ENCODE measurements at regions not wholly inside any gene's neighbourhood (a gene's known extent, or its start where the extent isn't known, plus 50 kb on each side); places are given as distances from the start of the nearest gene placed in this dataset.

- DNase-seq (ENCODE audit: low spot score): no peak
Measured at GRCh38 chr3:132898141-132898540, 140.1 kb upstream of the TMEM108 start.

- no peak for DNase-seq (ENCODE audit: low spot score)
Measured at GRCh38 chr3:132892956-132893355, 145.2 kb upstream of the TMEM108 start.

DNA sequence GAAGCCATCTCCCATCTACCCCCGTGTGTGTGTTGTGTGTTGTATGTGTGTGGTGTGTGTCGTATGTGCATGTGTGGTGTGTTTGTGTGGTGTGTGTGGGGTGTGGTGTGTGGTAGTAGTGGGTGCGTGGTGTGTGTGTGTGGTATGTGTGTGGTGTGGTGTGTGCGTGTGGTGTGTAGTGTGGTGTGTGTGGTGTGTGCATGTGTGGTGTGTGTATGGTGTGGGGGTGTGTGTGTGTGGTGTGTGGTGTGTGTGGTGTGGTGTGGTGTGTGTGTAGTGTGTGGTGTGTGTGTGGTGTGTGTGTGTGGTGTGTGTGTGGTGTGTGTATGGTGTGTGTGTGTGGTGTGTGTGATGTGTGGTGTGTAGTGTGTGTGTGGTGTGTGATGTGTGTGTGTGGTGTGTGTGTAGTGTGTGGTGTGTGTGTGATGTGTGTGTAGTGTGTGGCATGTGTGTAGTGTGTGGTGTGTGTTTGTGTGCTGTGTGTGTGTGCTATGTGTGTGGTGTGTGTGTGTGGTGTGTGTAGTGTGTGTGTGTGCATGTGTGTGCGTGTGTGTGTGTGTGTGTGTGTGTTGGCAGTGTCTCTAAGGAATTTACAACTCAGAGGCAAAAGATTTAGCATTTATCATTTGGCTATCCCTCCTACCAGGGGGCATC lies 156.3 kb upstream of the TMEM108 start:
- no peak for DNase-seq (ENCODE audit: low spot score)

- no peak for DNase-seq (ENCODE audit: low spot score)
Measured at GRCh38 chr3:132880986-132881385, 157.2 kb upstream of the TMEM108 start.

- no peak for DNase-seq (ENCODE audit: low spot score)
Measured at GRCh38 chr3:132879656-132880055, 157.4 kb upstream of the NPHP3 start.

- no peak for DNase-seq (ENCODE audit: low spot score)
Measured at GRCh38 chr3:132874701-132875100, 152.5 kb upstream of the NPHP3 start.

DNA sequence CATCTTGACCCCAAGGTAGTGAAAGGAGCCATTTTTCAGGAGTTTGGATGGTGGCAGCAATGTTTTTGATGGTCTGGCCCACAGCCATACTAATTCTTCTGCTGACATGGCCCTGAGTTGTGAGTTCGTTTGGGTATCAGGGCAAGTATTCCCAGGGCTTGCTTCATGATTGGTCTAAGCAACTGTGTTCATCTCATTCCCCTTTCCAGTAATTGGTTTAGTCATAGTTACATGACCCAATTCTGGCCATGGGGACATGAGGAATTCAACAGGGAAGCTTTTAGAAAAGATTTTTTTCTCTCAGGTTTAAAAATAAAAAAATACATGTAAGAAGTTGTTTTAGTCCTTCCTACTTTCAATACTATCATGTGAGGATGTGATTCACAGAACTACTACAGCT lies 150.5 kb upstream of the NPHP3 start:
- no peak for DNase-seq (ENCODE audit: low spot score)

- no peak for DNase-seq (ENCODE audit: low spot score)
Measured at GRCh38 chr3:132871956-132872355, 149.7 kb upstream of the NPHP3 start.

DNA sequence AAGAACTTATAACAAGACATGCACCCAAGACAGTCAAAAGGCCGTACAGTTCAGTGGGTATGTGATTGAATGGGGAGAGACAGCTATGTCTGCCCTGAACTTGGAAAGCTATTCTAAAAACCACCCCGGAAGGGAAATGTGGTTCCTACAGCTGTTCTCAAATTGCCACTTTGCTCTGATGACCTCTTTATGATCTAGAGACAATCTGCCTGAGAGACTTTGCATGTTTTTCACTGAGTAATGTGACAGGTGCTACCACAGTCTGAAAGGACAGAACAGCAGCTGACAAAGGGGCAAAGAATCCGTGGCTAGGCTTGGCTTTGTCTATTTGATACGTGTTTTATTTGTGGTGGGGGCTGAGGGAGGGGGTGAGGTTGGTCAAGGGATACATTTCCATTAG lies 148.3 kb upstream of the NPHP3 start:
- no peak for DNase-seq (ENCODE audit: low spot score)

DNA sequence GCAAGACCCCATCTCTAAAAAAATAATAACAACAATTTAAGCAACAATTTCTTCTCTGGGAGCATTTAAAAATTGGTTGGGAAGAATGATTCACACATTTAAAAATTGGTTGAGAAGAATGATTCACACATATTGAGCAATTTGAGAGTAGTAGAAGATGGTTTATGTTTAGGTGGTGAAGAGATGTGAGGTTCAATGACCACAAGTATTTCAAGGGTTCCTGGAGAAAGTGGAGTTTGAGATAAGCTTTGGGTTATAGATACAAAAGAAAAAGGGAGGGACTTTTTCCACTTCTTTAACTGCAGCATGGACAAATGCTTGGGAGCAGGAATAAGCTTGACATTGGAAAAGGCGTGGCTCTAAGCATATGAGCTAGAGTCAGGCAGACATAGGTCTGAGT lies 145.7 kb upstream of the NPHP3 start:
- DNase-seq (ENCODE audit: low spot score): no peak

GRCh38 chr3:132867526-132867925 lies 145.3 kb upstream of the NPHP3 start:
- no peak for DNase-seq (ENCODE audit: low spot score)

GRCh38 chr3:132857317-132857716 lies 135.1 kb upstream of the NPHP3 start:
- DNase-seq (ENCODE audit: low spot score): no peak

- DNase-seq (ENCODE audit: low spot score): no peak
Measured at GRCh38 chr3:132854856-132855535, 132.8 kb upstream of the NPHP3 start.

DNA sequence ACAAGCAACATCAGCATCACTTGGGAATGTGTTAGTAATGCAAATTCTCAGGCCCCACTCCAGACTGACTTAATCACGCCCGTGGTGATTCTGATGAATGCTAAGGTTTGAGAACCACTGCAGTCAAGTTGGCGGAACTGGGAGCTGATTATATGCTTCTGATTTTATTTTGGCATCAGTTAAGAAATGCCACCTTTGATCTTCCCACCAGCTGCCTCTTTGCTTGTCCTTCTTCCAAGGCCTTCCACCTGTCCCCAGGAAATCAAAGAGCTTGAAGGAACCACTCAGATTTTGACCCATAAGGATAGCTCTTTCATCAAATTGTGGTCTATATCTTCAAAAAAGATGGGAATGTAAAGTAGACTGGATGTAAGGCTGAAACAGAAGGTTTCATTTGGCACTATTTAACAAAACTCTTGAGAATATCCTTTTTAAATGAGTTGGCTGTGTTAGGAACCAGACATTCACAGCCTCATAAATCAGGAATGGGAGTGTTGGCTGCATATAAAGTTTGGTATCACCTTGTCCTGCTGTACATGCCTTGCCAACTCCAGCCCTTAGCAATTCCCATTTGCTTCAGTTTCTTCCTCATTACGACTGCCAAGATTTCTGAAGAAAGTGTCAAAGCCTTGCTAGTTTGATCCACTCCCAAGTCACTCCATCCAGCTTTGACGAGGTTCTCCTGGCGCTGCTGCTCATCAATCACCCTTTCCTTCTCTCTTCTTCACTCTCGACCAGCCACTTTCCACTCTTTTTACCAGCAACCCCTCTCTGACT lies 125.8 kb upstream of the NPHP3 start:
- no peak for DNase-seq (ENCODE audit: low spot score)

- no peak for DNase-seq (ENCODE audit: low spot score)
Measured at GRCh38 chr3:132843851-132844553, 121.8 kb upstream of the NPHP3 start.

DNA sequence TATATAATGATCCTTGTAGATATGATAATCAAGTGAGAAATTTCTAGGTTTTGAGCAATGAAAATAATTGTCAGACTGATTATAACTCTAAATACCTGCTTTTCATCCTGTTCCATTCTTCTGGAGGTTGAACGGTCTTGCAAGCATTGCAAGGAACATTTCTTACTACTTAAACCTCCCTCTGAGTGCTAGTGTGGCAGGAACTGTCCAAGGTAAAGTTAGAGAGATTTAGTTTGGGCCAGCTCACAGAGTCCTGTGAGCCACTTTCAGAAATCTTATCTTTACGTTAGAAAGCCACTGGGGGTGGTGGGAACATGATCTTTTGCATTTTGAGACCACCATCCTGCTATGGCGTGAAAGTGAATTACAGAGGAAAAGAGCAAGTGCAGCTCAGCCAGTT lies 121.1 kb upstream of the NPHP3 start:
- no peak for DNase-seq (ENCODE audit: low spot score)

- no peak for DNase-seq (ENCODE audit: low spot score)
Measured at GRCh38 chr3:132841621-132842020, 119.4 kb upstream of the NPHP3 start.

- DNase-seq (ENCODE audit: low spot score): peak; percentile 83
Measured at GRCh38 chr3:132840201-132840700, 118.0 kb upstream of the NPHP3 start.

DNA sequence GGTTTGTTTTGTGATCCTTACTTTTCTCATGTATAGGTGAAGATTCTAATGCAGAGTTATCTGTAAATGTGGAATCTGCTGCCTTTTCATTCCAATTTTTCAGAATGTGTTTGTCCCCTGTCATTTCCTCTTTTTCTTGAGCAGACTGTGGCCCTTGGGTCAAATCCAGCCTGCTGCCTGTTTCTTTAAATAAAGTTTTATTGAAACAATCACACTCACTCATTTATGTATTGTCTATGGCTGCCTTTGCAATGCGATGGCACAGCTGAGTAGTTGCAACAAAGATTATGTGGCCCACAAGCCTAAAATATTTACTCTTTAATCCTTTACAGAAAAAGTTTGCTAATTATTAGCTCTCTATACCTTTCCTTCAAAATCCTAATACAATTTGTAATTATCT lies 116.3 kb upstream of the NPHP3 start:
- DNase-seq (ENCODE audit: low spot score): no peak

DNA sequence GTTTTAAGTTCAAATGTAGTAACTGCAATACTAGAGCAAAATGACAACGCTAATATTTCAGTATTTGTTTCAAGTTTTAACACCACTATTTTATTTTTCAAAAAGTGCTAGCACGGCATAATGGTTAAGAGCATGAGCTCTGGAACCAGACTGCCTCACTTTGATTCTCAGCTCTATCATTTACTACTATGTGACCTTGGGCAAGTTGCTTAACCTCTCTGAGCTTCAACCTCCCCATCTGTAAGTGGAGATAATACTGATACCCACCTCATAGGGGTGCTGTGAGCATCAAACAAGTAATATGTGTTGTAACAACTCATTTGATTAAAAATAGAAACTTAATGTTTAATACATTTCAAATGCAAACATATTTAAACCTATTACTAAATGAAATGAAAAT lies 115.4 kb upstream of the NPHP3 start:
- DNase-seq (ENCODE audit: low spot score): no peak

DNA sequence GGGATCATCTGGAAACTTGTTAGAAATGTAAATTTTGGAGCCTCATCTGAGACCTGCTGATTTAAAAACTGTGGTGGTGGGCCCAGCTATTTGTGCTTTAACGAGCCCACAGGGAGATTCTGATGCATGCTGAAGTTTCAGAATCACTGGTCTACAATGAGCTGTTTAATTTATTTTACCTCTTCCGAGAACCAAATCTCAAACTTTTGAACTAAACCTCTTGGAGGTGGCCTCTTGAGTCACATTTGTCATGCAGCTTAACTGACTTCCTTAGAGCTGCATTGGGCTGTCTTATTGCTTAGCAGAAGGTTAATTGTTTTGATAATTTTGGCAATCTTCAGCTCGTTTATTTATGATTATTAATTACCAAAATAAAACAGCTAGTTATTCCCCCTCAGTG lies 112.1 kb upstream of the NPHP3 start:
- DNase-seq (ENCODE audit: low spot score): no peak

DNA sequence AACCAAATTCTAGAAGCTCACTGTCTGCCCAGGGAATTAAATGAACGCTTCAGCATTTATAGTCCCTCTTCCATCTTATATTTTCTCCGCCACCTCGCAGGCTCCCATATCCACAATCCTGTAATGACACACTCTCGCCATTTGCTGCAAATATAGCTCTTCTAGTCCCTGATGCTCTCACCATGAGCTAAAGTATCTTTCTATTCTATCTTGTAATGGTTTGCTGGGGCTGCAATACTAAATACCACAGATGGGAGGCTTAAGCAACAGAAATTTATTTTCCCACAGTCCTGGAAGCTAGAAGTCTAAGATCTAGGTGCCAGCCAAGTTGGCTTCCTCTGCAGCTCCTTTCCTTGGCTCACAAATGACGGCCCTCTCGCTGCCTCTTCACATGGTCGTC lies 106.9 kb upstream of the NPHP3 start:
- DNase-seq (ENCODE audit: low spot score): no peak
